Endothelial cell of umbilical vein (primary cell): ENCODE measurements at regions not wholly inside any gene's neighbourhood (a gene's known extent, or its start where the extent isn't known, plus 50 kb on each side); places are given as distances from the start of the nearest gene placed in this dataset.

ENCODE experiments used
- BruUV-seq: library from RNA; stranded (reverse); fragments of 400-500 nt; replicated peaks from 2 replicates; lab custom pipeline; 2021; lab: Mats Ljungman, UMichigan
- CTCF ChIA-PET: fragments of 300-600, 350-600 bp; sonication (Branson Sonifier 250); formaldehyde crosslinking; loops from one replicate; lab custom pipeline; 2021; ENCODE audit warnings: antibody characterized with exemption, inconsistent platforms; lab: Charles Lee
- POLR2A ChIA-PET: fragments of 300-600, 350-600 bp; sonication (Branson Sonifier 250); formaldehyde crosslinking; loops from one replicate; lab custom pipeline; 2021; ENCODE audit warnings: antibody characterized with exemption, inconsistent platforms; lab: Charles Lee
- DNase-seq: peaks from one replicate; pipeline ENCODE4 v3.0.0-alpha.2; 2011; ENCODE audit warnings: low read depth, low spot score
- FAIRE-seq: peaks from 2 replicates; lab custom pipeline; 2011; peaks lifted over from hg19 to GRCh38; lab: Jason Lieb, UNC
- H2AFZ ChIP-seq: 2 replicates; pipeline ENCODE4 v1.6.0; 2012; ENCODE audit warnings: low read depth, low read length, control low read depth, inconsistent platforms
- H3K27ac ChIP-seq: 2 replicates; pipeline ENCODE4 v1.5.1; 2011; ENCODE audit warnings: low read depth, mild to moderate bottlenecking, control low read depth, low read length, moderate library complexity; ENCODE audit not compliant: insufficient read depth
- H3K27me3 ChIP-seq, 2 experiments: 2 replicates each; pipeline versions ENCODE4 v1.6.0 to v1.6.1; 2011; ENCODE audit warnings: low read length in 2 of 2, mixed read lengths in 1 of 2; ENCODE audit not compliant: control insufficient read depth in 2 of 2, insufficient read depth in 2 of 2
- H3K36me3 ChIP-seq, 2 experiments: 2 replicates in 1 of 2; 3 replicates in 1 of 2; pipeline ENCODE4 v1.5.1; 2011; ENCODE audit warnings: low read length in 2 of 2, mild to moderate bottlenecking in 1 of 2, moderate library complexity in 1 of 2; ENCODE audit not compliant: control insufficient read depth in 2 of 2, insufficient read depth in 2 of 2; ENCODE audit errors: extremely low read depth in 1 of 2
- H3K4me1 ChIP-seq: 3 replicates; pipeline ENCODE4 v1.5.1; 2011; ENCODE audit warnings: mild to moderate bottlenecking, low read length; ENCODE audit not compliant: control insufficient read depth, insufficient read depth; ENCODE audit errors: extremely low read depth
- H3K4me2 ChIP-seq: 2 replicates; pipeline ENCODE4 v1.6.1; 2011; ENCODE audit warnings: low read length, control low read depth, mixed read lengths; ENCODE audit not compliant: insufficient read depth
- H3K4me3 ChIP-seq, 3 experiments: fragments of 200-600 bp in 1 of 3; sonication (generic), shearing (Covaris generic) in 1 of 3; replicated peaks in 1 of 3; 2 replicates each; pipeline ENCODE4 v1.5.1; 2011 to 2016; ENCODE audit warnings: control low read depth in 3 of 3, low read length in 3 of 3, mild to moderate bottlenecking in 2 of 3, inconsistent platforms in 1 of 3, low read depth in 1 of 3, moderate library complexity in 1 of 3; ENCODE audit not compliant: insufficient read depth in 1 of 3
- H3K79me2 ChIP-seq: 2 replicates; pipeline ENCODE4 v1.6.0; 2012; ENCODE audit warnings: low read length, inconsistent platforms; ENCODE audit not compliant: control insufficient read depth, insufficient read depth
- H3K9ac ChIP-seq: replicated peaks from 2 replicates; pipeline ENCODE3; 2011; ENCODE audit warnings: low read length, control low read depth; ENCODE audit not compliant: insufficient read depth; ENCODE audit errors: extremely low read depth
- H3K9me1 ChIP-seq: replicated peaks from 3 replicates; pipeline ENCODE4 v1.6.0; 2011; ENCODE audit warnings: mild to moderate bottlenecking, low read length; ENCODE audit not compliant: control insufficient read depth, insufficient read depth; ENCODE audit errors: extremely low read depth
- H3K9me3 ChIP-seq: replicated peaks from 2 replicates; pipeline ENCODE4 v1.5.1; 2012; ENCODE audit warnings: low read length, inconsistent platforms; ENCODE audit not compliant: control insufficient read depth, insufficient read depth
- H4K20me1 ChIP-seq: replicated peaks from 2 replicates; pipeline ENCODE3; 2011; ENCODE audit warnings: mild to moderate bottlenecking, low read length; ENCODE audit not compliant: control insufficient read depth, insufficient read depth; ENCODE audit errors: extremely low read depth
- EZH2 ChIP-seq: IDR thresholded peaks from 2 replicates; pipeline ENCODE4 v1.6.1; 2012; ENCODE audit warnings: borderline replicate concordance, low read depth, mild to moderate bottlenecking, moderate library complexity, low read length, inconsistent platforms; ENCODE audit not compliant: severe bottlenecking
- FOS ChIP-seq: IDR thresholded peaks from 2 replicates; pipeline ENCODE4 v1.6.1; 2011; ENCODE audit warnings: mild to moderate bottlenecking, low read length, moderate library complexity, borderline replicate concordance; ENCODE audit not compliant: insufficient read depth
- GATA2 ChIP-seq: IDR thresholded peaks from 2 replicates; pipeline ENCODE4 v1.7.0; 2011; ENCODE audit warnings: low read depth, mild to moderate bottlenecking, moderate library complexity, mixed read lengths, low read length; ENCODE audit not compliant: insufficient read length, insufficient read depth
- JUN ChIP-seq: IDR thresholded peaks from 2 replicates; pipeline ENCODE4 v1.6.1; 2011; ENCODE audit warnings: borderline replicate concordance, low read depth; ENCODE audit not compliant: insufficient read length, insufficient read depth
- MYC ChIP-seq: IDR thresholded peaks from one replicate; pipeline ENCODE4 v1.6.1; 2011; ENCODE audit warnings: mild to moderate bottlenecking, low read depth, low read length
- POLR2A ChIP-seq: IDR thresholded peaks from 2 replicates; pipeline ENCODE4 v1.6.1; 2012; ENCODE audit warnings: low read depth, mild to moderate bottlenecking, control low read depth, low read length
- POLR2AphosphoS5 ChIP-seq: IDR thresholded peaks from 2 replicates; pipeline ENCODE4 v1.6.1; 2012; ENCODE audit warnings: low read depth, mild to moderate bottlenecking, control low read depth, low read length, moderate library complexity; ENCODE audit not compliant: insufficient read depth
- dilution Hi-C: fragments of 300-500 bp; cut with MboI; formaldehyde crosslinking; loops from one replicate; pipeline ENCODE4 v1.15.0; 2019; ENCODE audit warnings: low sequenced_read_pairs; ENCODE audit not compliant: extremely low pct_ligation_motif_present
- intact Hi-C: fragments of 100-400 bp; cut with micrococcal nuclease; formaldehyde crosslinking; loops from one replicate; pipeline ENCODE4 v1.10.0; 2022
- TF ChIP-seq, protein P1 (sequence below): IDR thresholded peaks from 2 replicates; pipeline ENCODE4 v1.6.1; 2011; ENCODE audit not compliant: insufficient read depth, insufficient read length
- TF ChIP-seq, protein P2 (sequence below), 2 donors: IDR thresholded peaks; 1 replicate in 1 of 2; 2 replicates in 1 of 2; pipeline ENCODE4 v1.5.1; 2011; ENCODE audit warnings: low read length in 2 of 2, mild to moderate bottlenecking in 2 of 2, moderate library complexity in 2 of 2, control low read depth in 1 of 2, inconsistent platforms in 1 of 2, low read depth in 1 of 2; ENCODE audit not compliant: insufficient read depth in 1 of 2; ENCODE audit errors: extremely low read depth in 1 of 2

DNA sequence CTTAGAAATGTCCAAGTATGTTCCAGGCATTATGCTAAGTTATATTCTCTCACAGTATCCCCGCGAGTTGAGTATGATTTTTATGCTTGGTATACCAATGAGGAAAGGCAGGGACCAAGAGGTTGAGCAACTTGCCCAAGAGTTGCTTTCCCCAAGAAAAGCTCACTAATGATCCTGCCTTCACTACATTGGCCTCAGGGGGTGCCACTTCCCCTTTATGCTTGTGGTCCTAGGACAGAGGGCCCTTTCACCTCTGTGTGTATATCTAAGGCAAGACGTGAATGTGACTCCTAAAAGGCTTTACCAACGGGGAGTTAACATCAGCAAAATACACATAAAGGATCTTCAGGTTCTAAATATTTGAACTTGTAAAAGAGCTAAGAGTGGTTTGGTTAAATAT lies 164.4 kb upstream of the CPEB2 start:
- POLR2A ChIA-PET: no interaction called here
- BruUV-seq: no TSS peak
- Histone ChIP-seq H3K9me3 (no peaks in the 10 kb centered on the region), H3K79me2 (no peaks in the 10 kb centered on the region), H3K4me3 (no peak overlapping the region), H3K36me3 (no peaks in the 10 kb centered on the region), H3K4me2 (no peak overlapping the region), H3K4me1 (no peaks in the 10 kb centered on the region), H3K9me1 (no peaks in the 10 kb centered on the region), H3K27me3 (no peaks in the 10 kb centered on the region), H3K27ac (no peak overlapping the region), H2AFZ (no peak overlapping the region), H4K20me1 (no peaks in the 10 kb centered on the region), H3K9ac (no peak overlapping the region)
- FAIRE-seq (no peak), DNase-seq (no peak)
- CTCF ChIA-PET: interaction anchor here (0.6 kb wide), 1 partner anchor 247 kb away, joined by 3 read pairs; no protein-coding TSS in a partner anchor
- intact Hi-C loops: no loop called here
- TF ChIP-seq JUN: no peak
- no peak for TF ChIP-seq GATA2
- no peak for TF ChIP-seq MYC
- TF ChIP-seq, protein P1, sequence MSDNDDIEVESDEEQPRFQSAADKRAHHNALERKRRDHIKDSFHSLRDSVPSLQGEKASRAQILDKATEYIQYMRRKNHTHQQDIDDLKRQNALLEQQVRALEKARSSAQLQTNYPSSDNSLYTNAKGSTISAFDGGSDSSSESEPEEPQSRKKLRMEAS: no peak
- TF ChIP-seq POLR2AphosphoS5: no peak
- no peak for TF ChIP-seq FOS
- TF ChIP-seq, protein P2, sequence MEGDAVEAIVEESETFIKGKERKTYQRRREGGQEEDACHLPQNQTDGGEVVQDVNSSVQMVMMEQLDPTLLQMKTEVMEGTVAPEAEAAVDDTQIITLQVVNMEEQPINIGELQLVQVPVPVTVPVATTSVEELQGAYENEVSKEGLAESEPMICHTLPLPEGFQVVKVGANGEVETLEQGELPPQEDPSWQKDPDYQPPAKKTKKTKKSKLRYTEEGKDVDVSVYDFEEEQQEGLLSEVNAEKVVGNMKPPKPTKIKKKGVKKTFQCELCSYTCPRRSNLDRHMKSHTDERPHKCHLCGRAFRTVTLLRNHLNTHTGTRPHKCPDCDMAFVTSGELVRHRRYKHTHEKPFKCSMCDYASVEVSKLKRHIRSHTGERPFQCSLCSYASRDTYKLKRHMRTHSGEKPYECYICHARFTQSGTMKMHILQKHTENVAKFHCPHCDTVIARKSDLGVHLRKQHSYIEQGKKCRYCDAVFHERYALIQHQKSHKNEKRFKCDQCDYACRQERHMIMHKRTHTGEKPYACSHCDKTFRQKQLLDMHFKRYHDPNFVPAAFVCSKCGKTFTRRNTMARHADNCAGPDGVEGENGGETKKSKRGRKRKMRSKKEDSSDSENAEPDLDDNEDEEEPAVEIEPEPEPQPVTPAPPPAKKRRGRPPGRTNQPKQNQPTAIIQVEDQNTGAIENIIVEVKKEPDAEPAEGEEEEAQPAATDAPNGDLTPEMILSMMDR (IDR thresholded peaks at IDR 0.05; ENCODE audit: extremely low read depth in 1 of 2, insufficient read depth in 1 of 2, low read depth in 1 of 2, low read length in 2 of 2): no peak
- TF ChIP-seq POLR2A: no peak
- no peak for TF ChIP-seq EZH2
- dilution Hi-C loops: no loop called here
